Endodermal cell (in vitro differentiated cells): ENCODE measurements at regions not wholly inside any gene's neighbourhood (a gene's known extent, or its start where the extent isn't known, plus 50 kb on each side); places are given as distances from the start of the nearest gene placed in this dataset.
A peak's percentile ranks its signal among the peaks of the same experiment; 100 is the strongest.

Experiments
- DNase-seq: peaks from one replicate; pipeline ENCODE4 v3.0.0-alpha.2; 2017
- H3K27ac ChIP-seq: 2 replicates; pipeline ENCODE4 v1.5.1; 2013; ENCODE audit warnings: mild to moderate bottlenecking, low read depth, low read length, moderate library complexity
- H3K27me3 ChIP-seq: 2 replicates; pipeline ENCODE4 v1.6.1; 2013; ENCODE audit warnings: mild to moderate bottlenecking, low read length, moderate library complexity; ENCODE audit not compliant: insufficient read depth, control insufficient read depth, poor library complexity, severe bottlenecking
- H3K36me3 ChIP-seq: 2 replicates; pipeline ENCODE4 v1.7.0; 2013; ENCODE audit warnings: mild to moderate bottlenecking, low read length, moderate library complexity; ENCODE audit not compliant: control insufficient read depth, insufficient read depth
- H3K4me1 ChIP-seq: one replicate; pipeline ENCODE4 v1.7.0; 2013; ENCODE audit warnings: low read length; ENCODE audit not compliant: control insufficient read depth, insufficient read depth
- H3K4me3 ChIP-seq: 2 replicates; pipeline ENCODE4 v1.5.1; 2013; ENCODE audit warnings: mild to moderate bottlenecking, low read length, moderate library complexity
- H3K9ac ChIP-seq: 2 replicates; pipeline ENCODE4 v1.6.1; 2013; ENCODE audit warnings: mild to moderate bottlenecking, low read length, moderate library complexity; ENCODE audit not compliant: poor library complexity, severe bottlenecking; ENCODE audit errors: extremely low read depth
- H3K9me3 ChIP-seq: 2 replicates; pipeline ENCODE4 v1.6.1; 2013; ENCODE audit warnings: mild to moderate bottlenecking, low read length, moderate library complexity; ENCODE audit not compliant: control insufficient read depth
- H3K27ac Mint-ChIP-seq: 2 replicates; pipeline ENCODE4 v1.8.0; 2020; ENCODE audit warnings: mixed read lengths
- H3K27me3 Mint-ChIP-seq: 2 replicates; pipeline ENCODE4 v1.8.0; 2021; ENCODE audit warnings: mild to moderate bottlenecking, mixed read lengths; ENCODE audit not compliant: insufficient read depth
- H3K36me3 Mint-ChIP-seq: 2 replicates; pipeline ENCODE4 v1.8.0; 2020; ENCODE audit warnings: low read depth, mixed read lengths
- H3K4me1 Mint-ChIP-seq: 2 replicates; pipeline ENCODE4 v1.8.0; 2020; ENCODE audit warnings: mixed read lengths
- H3K4me3 Mint-ChIP-seq: 2 replicates; pipeline ENCODE4 v1.8.0; 2020; ENCODE audit warnings: mild to moderate bottlenecking, moderate library complexity, mixed read lengths
- H3K9me3 Mint-ChIP-seq: 2 replicates; pipeline ENCODE4 v1.8.0; 2020; ENCODE audit warnings: mild to moderate bottlenecking, mixed read lengths
- WGBS, 2 experiments: methylation state at CpG; one replicate each; pipeline versions ENCODE4 v1.1.5 to v1.1.7; 2013; ENCODE audit warnings: missing lambda C conversion rate in 2 of 2, mixed read lengths in 1 of 2; ENCODE audit not compliant: insufficient coverage in 1 of 2, insufficient read length in 1 of 2; 5-methylcytosine and 5-hydroxymethylcytosine counted together
- TF ChIP-seq, protein P1 (sequence below): fragments of 200-600 bp; sonication (generic); conservative IDR thresholded peaks from 2 replicates; pipeline ENCODE4 v1.5.0; 2021; ENCODE audit warnings: antibody characterized with exemption, mild to moderate bottlenecking

- Mint-ChIP-seq H3K4me1 (no peaks in the 10 kb centered on the region), H3K36me3 (peaks cover 35% of the 10 kb centered on the region), H3K27ac (no peak overlapping the region), H3K27me3 (no peaks in the 10 kb centered on the region), H3K4me3 (no peak overlapping the region), H3K9me3 (peaks cover 49% of the 10 kb centered on the region)
- WGBS, 2 experiments, result 83 to 94% methylated on average over 1 to 4 of the region's 4 CpGs
- no peak overlapping the region for H3K9ac ChIP-seq
- peak overlapping the region; percentile 47 for H3K4me3 ChIP-seq
- DNase-seq, result no peak
- TF ChIP-seq, protein P1, sequence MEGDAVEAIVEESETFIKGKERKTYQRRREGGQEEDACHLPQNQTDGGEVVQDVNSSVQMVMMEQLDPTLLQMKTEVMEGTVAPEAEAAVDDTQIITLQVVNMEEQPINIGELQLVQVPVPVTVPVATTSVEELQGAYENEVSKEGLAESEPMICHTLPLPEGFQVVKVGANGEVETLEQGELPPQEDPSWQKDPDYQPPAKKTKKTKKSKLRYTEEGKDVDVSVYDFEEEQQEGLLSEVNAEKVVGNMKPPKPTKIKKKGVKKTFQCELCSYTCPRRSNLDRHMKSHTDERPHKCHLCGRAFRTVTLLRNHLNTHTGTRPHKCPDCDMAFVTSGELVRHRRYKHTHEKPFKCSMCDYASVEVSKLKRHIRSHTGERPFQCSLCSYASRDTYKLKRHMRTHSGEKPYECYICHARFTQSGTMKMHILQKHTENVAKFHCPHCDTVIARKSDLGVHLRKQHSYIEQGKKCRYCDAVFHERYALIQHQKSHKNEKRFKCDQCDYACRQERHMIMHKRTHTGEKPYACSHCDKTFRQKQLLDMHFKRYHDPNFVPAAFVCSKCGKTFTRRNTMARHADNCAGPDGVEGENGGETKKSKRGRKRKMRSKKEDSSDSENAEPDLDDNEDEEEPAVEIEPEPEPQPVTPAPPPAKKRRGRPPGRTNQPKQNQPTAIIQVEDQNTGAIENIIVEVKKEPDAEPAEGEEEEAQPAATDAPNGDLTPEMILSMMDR, result no peak
- no peaks in the 10 kb centered on the region for H3K4me1 ChIP-seq
- peaks cover 48% of the 10 kb centered on the region for H3K9me3 ChIP-seq
- H3K27me3 ChIP-seq, result no peaks in the 10 kb centered on the region
- no peaks in the 10 kb centered on the region for H3K36me3 ChIP-seq
- no peak overlapping the region for H3K27ac ChIP-seq
These were observed 123.8 kb upstream of the PRDX6 start for GRCh38 chr1:173353350-173353749.

DNA sequence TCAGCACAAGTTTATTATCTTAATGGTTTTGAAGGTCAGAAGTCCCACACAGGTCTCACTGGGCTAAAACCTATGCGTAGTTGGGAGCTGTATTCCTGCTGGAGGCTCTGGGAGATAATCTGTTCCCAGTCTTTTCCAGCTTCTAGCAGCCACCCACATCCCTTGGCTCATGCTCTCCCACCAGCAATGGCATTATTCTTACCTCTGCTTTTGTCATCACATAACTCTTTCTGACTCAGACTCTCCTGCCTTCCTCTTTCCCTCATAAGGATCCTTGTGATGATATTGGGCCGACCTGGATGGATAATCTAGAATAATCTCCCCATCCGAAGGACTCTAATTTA lies 122.2 kb upstream of the PRDX6 start:
- no peak overlapping the region for H3K27ac Mint-ChIP-seq
- no peaks in the 10 kb centered on the region for H3K36me3 ChIP-seq
- DNase-seq, result no peak
- WGBS, 2 experiments, result 97 to 100% methylated on average over 1 to 3 of the region's 3 CpGs
- peaks cover 30% of the 10 kb centered on the region for H3K36me3 Mint-ChIP-seq
- H3K9me3 ChIP-seq, result peaks cover 43% of the 10 kb centered on the region
- no peak overlapping the region for H3K4me3 ChIP-seq
- H3K27ac ChIP-seq, result no peak overlapping the region
- H3K4me1 ChIP-seq, result no peaks in the 10 kb centered on the region
- no peaks in the 10 kb centered on the region for H3K27me3 Mint-ChIP-seq
- H3K4me1 Mint-ChIP-seq, result no peaks in the 10 kb centered on the region
- peaks cover 43% of the 10 kb centered on the region for H3K9me3 Mint-ChIP-seq
- no peak overlapping the region for H3K4me3 Mint-ChIP-seq
- no peak overlapping the region for H3K9ac ChIP-seq
- TF ChIP-seq, protein P1, result no peak
- no peaks in the 10 kb centered on the region for H3K27me3 ChIP-seq

- H3K9me3 ChIP-seq, result peaks cover 43% of the 10 kb centered on the region
- Mint-ChIP-seq H3K4me3 (no peak overlapping the region), H3K4me1 (no peaks in the 10 kb centered on the region), H3K36me3 (peaks cover 30% of the 10 kb centered on the region), H3K9me3 (peaks cover 43% of the 10 kb centered on the region), H3K27me3 (no peaks in the 10 kb centered on the region), H3K27ac (no peak overlapping the region)
- no peaks in the 10 kb centered on the region for H3K36me3 ChIP-seq
- 92 to 95% methylated on average over 5 of the region's 5 CpGs for WGBS, 2 experiments
- no peak overlapping the region for H3K4me3 ChIP-seq
- no peak overlapping the region for H3K9ac ChIP-seq
- no peak for DNase-seq
- no peaks in the 10 kb centered on the region for H3K4me1 ChIP-seq
- no peak overlapping the region for H3K27ac ChIP-seq
- TF ChIP-seq, protein P1, result no peak
- no peaks in the 10 kb centered on the region for H3K27me3 ChIP-seq
These were observed 121.7 kb upstream of the PRDX6 start for GRCh38 chr1:173355281-173356031.
